Calu3 (cell line): ENCODE measurements at regions not wholly inside any gene's neighbourhood (a gene's known extent, or its start where the extent isn't known, plus 50 kb on each side); places are given as distances from the start of the nearest gene placed in this dataset.
"Not testable (repeated sequence)": the region's sequence is repeated elsewhere in the genome, so short reads cannot be mapped to it uniquely, and the experiment has no call there.

ENCODE experiments used
- BruUV-seq: library from RNA; stranded (reverse); fragments of 400-500 nt; replicated peaks from 2 replicates; lab custom pipeline; 2021; lab: Mats Ljungman, UMichigan
- CTCF ChIA-PET: fragments of 300-600 bp; sonication (Branson Sonifier 250); formaldehyde crosslinking; loops from one replicate; lab custom pipeline; 2022; ENCODE audit warnings: antibody characterized with exemption; lab: Charles Lee
- DNase-seq: peaks from one replicate; pipeline ENCODE4 v3.0.0; 2022
- H3K27ac Mint-ChIP-seq: one replicate; pipeline ENCODE4 v1.8.0; 2022; ENCODE audit warnings: mixed read lengths; ENCODE audit not compliant: unreplicated experiment
- H3K27me3 Mint-ChIP-seq: one replicate; pipeline ENCODE4 v1.8.0; 2022; ENCODE audit warnings: mixed read lengths; ENCODE audit not compliant: unreplicated experiment
- H3K36me3 Mint-ChIP-seq: one replicate; pipeline ENCODE4 v1.8.0; 2022; ENCODE audit warnings: mild to moderate bottlenecking, moderate library complexity, mixed read lengths; ENCODE audit not compliant: insufficient read depth, unreplicated experiment
- H3K4me1 Mint-ChIP-seq: one replicate; pipeline ENCODE4 v1.8.0; 2022; ENCODE audit warnings: mild to moderate bottlenecking, low read depth, mixed read lengths; ENCODE audit not compliant: unreplicated experiment
- H3K4me3 Mint-ChIP-seq: one replicate; pipeline ENCODE4 v1.8.0; 2022; ENCODE audit warnings: mild to moderate bottlenecking, low read depth, moderate library complexity, mixed read lengths; ENCODE audit not compliant: unreplicated experiment
- H3K9me3 Mint-ChIP-seq: one replicate; pipeline ENCODE4 v1.8.0; 2022; ENCODE audit warnings: low read depth, mixed read lengths; ENCODE audit not compliant: unreplicated experiment
- intact Hi-C: fragments of 100-400 bp; cut with micrococcal nuclease; formaldehyde crosslinking; loops from one replicate; pipeline ENCODE4 v1.10.0; 2022; ENCODE audit not compliant: unreplicated experiment
- TF ChIP-seq, protein P1 (sequence below): fragments of 200-600 bp; IDR thresholded peaks from one replicate; pipeline ENCODE4 v1.8.0; 2022; ENCODE audit warnings: antibody characterized with exemption; ENCODE audit not compliant: unreplicated experiment

DNA sequence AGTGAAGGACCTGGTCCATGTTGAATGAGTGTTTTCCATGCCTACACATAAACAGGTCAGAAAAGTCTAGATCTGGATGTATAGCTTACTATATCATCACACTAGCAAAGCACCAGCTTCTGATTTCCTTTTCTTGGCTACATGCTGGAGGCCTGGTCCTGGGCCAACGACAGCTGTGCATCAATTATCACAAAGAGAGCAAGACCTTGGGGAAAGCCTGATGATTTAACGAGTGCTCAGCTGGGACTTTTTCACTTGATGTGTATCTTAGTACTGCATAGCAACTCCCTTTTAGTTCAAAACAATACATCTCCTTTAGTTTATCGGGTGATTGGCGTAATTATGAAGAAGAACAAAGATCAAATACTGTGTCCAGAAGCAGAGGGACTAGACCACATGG is 358.2 kb downstream of the KIF2B start:
- CTCF ChIA-PET, result no interaction called here
- TF ChIP-seq, protein P1, sequence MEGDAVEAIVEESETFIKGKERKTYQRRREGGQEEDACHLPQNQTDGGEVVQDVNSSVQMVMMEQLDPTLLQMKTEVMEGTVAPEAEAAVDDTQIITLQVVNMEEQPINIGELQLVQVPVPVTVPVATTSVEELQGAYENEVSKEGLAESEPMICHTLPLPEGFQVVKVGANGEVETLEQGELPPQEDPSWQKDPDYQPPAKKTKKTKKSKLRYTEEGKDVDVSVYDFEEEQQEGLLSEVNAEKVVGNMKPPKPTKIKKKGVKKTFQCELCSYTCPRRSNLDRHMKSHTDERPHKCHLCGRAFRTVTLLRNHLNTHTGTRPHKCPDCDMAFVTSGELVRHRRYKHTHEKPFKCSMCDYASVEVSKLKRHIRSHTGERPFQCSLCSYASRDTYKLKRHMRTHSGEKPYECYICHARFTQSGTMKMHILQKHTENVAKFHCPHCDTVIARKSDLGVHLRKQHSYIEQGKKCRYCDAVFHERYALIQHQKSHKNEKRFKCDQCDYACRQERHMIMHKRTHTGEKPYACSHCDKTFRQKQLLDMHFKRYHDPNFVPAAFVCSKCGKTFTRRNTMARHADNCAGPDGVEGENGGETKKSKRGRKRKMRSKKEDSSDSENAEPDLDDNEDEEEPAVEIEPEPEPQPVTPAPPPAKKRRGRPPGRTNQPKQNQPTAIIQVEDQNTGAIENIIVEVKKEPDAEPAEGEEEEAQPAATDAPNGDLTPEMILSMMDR, result no peak
- Mint-ChIP-seq H3K27ac (no peak overlapping the region), H3K27me3 (no peaks in the 10 kb centered on the region), H3K4me3 (no peak overlapping the region), H3K4me1 (no peaks in the 10 kb centered on the region), H3K36me3 (no peaks in the 10 kb centered on the region), H3K9me3 (peaks cover 7% of the 10 kb centered on the region)
- no TSS peak for BruUV-seq
- intact Hi-C loops, result no loop called here
- no peak for DNase-seq

DNA sequence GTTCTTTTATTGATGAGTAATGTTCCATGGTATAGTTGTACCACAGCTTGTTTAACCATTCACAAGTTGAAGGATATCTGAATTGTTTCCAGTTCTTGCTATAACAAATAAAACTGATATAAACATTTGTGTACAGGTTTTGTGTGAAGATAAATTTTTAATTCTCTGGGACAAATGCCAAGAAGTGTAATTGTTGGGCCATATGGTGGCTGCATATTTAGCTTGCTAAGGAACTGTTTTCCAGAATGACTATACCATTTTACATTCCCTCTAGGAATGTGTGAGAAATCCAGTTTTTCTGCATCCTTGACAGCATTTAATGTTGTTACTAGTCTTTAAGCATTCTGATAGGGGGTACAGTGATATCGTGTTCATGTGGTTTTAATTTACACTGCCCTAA is 368.5 kb downstream of the KIF2B start:
- no peaks in the 10 kb centered on the region for H3K27me3 Mint-ChIP-seq
- intact Hi-C loops, result no loop called here
- DNase-seq, result no peak
- H3K4me3 Mint-ChIP-seq, result no peak overlapping the region
- H3K36me3 Mint-ChIP-seq, result no peaks in the 10 kb centered on the region
- CTCF ChIA-PET, result no interaction called here
- BruUV-seq, result no TSS peak
- no peak overlapping the region for H3K27ac Mint-ChIP-seq
- TF ChIP-seq, protein P1, result no peak
- peaks cover 2% of the 10 kb centered on the region for H3K9me3 Mint-ChIP-seq
- H3K4me1 Mint-ChIP-seq, result no peaks in the 10 kb centered on the region

DNA sequence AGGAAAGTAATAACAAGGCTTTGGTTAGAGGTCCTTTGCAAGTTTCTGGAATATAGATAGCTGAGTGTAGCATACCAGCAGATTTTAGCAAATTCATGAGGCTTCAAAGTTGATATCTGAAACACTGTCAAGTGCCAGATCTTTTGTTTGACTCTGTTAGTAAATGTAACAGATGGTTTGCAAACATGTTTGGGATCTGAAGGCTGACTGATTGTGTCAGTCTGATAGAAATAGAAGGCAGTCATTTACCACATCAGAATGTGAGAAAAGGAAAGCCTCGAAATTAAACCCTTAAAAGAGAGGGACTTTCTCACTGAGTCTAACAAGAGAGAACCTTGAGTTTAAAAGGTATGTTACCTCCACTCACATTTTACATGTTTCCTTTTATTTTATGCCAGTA is 371.5 kb downstream of the KIF2B start:
- TF ChIP-seq, protein P1, result no peak
- H3K27me3 Mint-ChIP-seq, result no peaks in the 10 kb centered on the region
- DNase-seq, result no peak
- no peak overlapping the region for H3K4me3 Mint-ChIP-seq
- intact Hi-C loops, result no loop called here
- BruUV-seq, result no TSS peak
- CTCF ChIA-PET, result no interaction called here
- no peaks in the 10 kb centered on the region for H3K36me3 Mint-ChIP-seq
- no peaks in the 10 kb centered on the region for H3K9me3 Mint-ChIP-seq
- H3K27ac Mint-ChIP-seq, result no peak overlapping the region
- H3K4me1 Mint-ChIP-seq, result no peaks in the 10 kb centered on the region

DNA sequence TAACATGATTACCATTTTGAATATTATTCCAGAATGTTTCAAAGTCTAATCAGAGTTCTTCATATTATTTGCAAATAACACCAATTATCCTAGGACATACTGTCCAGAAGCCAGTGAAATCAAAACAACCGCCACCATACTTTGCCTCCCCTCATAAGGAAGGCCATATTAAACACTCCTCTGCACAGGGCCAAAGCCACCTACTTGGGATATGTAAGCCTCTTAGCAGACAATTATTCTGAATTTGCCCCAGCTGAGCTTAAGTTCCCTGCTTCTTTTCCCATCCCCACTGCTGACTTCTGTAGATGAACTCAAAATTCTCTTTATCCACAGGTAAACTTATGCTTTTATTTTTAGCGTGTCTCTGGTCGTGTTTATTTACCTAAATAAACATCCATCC is 374.0 kb downstream of the KIF2B start:
- H3K27me3 Mint-ChIP-seq, result no peaks in the 10 kb centered on the region
- TF ChIP-seq, protein P1, result no peak
- no TSS peak for BruUV-seq
- no peak overlapping the region for H3K4me3 Mint-ChIP-seq
- no peaks in the 10 kb centered on the region for H3K9me3 Mint-ChIP-seq
- intact Hi-C loops, result no loop called here
- H3K4me1 Mint-ChIP-seq, result no peaks in the 10 kb centered on the region
- H3K27ac Mint-ChIP-seq, result no peak overlapping the region
- no peaks in the 10 kb centered on the region for H3K36me3 Mint-ChIP-seq
- DNase-seq, result no peak
- CTCF ChIA-PET, result no interaction called here

DNA sequence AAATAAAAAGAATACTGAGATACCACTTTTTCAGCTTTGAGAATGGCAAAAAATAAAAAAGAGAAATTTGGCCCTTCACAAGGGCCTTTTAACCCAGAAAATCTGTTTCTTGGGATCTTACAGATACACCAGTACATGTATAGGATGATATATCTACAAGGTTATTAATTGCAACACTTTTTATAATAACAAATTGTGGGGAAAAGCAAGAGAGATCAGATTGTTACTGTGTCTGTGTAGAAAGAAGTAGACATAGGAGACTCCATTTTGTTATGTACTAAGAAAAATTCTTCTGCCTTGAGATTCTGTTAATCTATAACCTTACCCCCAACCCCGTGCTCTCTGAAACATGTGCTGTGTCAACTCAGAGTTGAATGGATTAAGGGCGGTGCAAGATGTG is 378.7 kb downstream of the KIF2B start:
- H3K27me3 Mint-ChIP-seq, H3K36me3 Mint-ChIP-seq, H3K4me3 Mint-ChIP-seq, BruUV-seq, H3K9me3 Mint-ChIP-seq, CTCF ChIA-PET, H3K4me1 Mint-ChIP-seq, intact Hi-C loops, H3K27ac Mint-ChIP-seq, DNase-seq: not testable (repeated sequence)
